ENCODE measurements at regions not wholly inside any gene's neighbourhood (a gene's known extent, or its start where the extent isn't known, plus 50 kb on each side); places are given as distances from the start of the nearest gene placed in this dataset.
"Not testable (repeated sequence)": the region's sequence is repeated elsewhere in the genome, so short reads cannot be mapped to it uniquely, and the experiment has no call there.

- DNase-seq, result no peak
- in situ Hi-C loops (cut with HindIII; ENCODE audit: low pct_ligation_motif_present, low pct_unique_long_range_greater_than_20kb, low sequenced_read_pairs), result loop anchor here (25.0 kb wide), 1 partner anchor 243 kb away; no protein-coding TSS in a partner anchor
Observed at GRCh38 chr7:24419511-24419910, 135.5 kb downstream of the NPY start.

- in situ Hi-C loops (cut with HindIII; ENCODE audit: low pct_ligation_motif_present, low pct_unique_long_range_greater_than_20kb, low sequenced_read_pairs), result loop anchor here (25.0 kb wide), 1 partner anchor 240 kb away; no protein-coding TSS in a partner anchor
- no peak for DNase-seq
Observed at GRCh38 chr7:24422441-24423010, 138.5 kb downstream of the NPY start.

GRCh38 chr7:24425664-24426063, 141.7 kb downstream of the NPY start:
- DNase-seq, result no peak
- in situ Hi-C loops (cut with HindIII; ENCODE audit: low pct_ligation_motif_present, low pct_unique_long_range_greater_than_20kb, low sequenced_read_pairs), result no loop called here

GRCh38 chr7:24427048-24427447, 143.1 kb downstream of the NPY start:
- no peak for DNase-seq
- in situ Hi-C loops (cut with HindIII; ENCODE audit: low pct_ligation_motif_present, low pct_unique_long_range_greater_than_20kb, low sequenced_read_pairs), result no loop called here

GRCh38 chr7:24428676-24429075, 144.6 kb upstream of the PALS2 start:
- in situ Hi-C loops (cut with HindIII; ENCODE audit: low pct_ligation_motif_present, low pct_unique_long_range_greater_than_20kb, low sequenced_read_pairs), result no loop called here

GRCh38 chr7:24432677-24433076, 140.6 kb upstream of the PALS2 start:
- DNase-seq, result no peak
- in situ Hi-C loops (cut with HindIII; ENCODE audit: low pct_ligation_motif_present, low pct_unique_long_range_greater_than_20kb, low sequenced_read_pairs), result no loop called here

More at GRCh38 chr7:24428676-24429075, 144.6 kb upstream of the PALS2 start:
- DNase-seq, result no peak

- in situ Hi-C loops (cut with HindIII; ENCODE audit: low pct_ligation_motif_present, low pct_unique_long_range_greater_than_20kb, low sequenced_read_pairs), result no loop called here
- no peak for DNase-seq
Observed at GRCh38 chr7:24434972-24435371, 138.3 kb upstream of the PALS2 start.

GRCh38 chr7:24436131-24436920, 136.9 kb upstream of the PALS2 start:
- in situ Hi-C loops (cut with HindIII; ENCODE audit: low pct_ligation_motif_present, low pct_unique_long_range_greater_than_20kb, low sequenced_read_pairs), result no loop called here
- no peak for DNase-seq

- DNase-seq, result no peak
- in situ Hi-C loops (cut with HindIII; ENCODE audit: low pct_ligation_motif_present, low pct_unique_long_range_greater_than_20kb, low sequenced_read_pairs), result no loop called here
Observed at GRCh38 chr7:24438232-24438631, 135.0 kb upstream of the PALS2 start.

GRCh38 chr7:24439104-24439503, 134.1 kb upstream of the PALS2 start:
- DNase-seq; in situ Hi-C loops (cut with HindIII; ENCODE audit: low pct_ligation_motif_present, low pct_unique_long_range_greater_than_20kb, low sequenced_read_pairs): not testable (repeated sequence)

GRCh38 chr7:24440892-24441291, 132.4 kb upstream of the PALS2 start:
- no peak for DNase-seq
- in situ Hi-C loops (cut with HindIII; ENCODE audit: low pct_ligation_motif_present, low pct_unique_long_range_greater_than_20kb, low sequenced_read_pairs), result no loop called here

GRCh38 chr7:24441314-24442027, 131.8 kb upstream of the PALS2 start:
- in situ Hi-C loops (cut with HindIII; ENCODE audit: low pct_ligation_motif_present, low pct_unique_long_range_greater_than_20kb, low sequenced_read_pairs), result no loop called here
- DNase-seq, result no peak

GRCh38 chr7:24442170-24442777, 131.0 kb upstream of the PALS2 start:
- in situ Hi-C loops (cut with HindIII; ENCODE audit: low pct_ligation_motif_present, low pct_unique_long_range_greater_than_20kb, low sequenced_read_pairs), result no loop called here
- DNase-seq, result no peak

- in situ Hi-C loops (cut with HindIII; ENCODE audit: low pct_ligation_motif_present, low pct_unique_long_range_greater_than_20kb, low sequenced_read_pairs), result no loop called here
- no peak for DNase-seq
Observed at GRCh38 chr7:24444666-24445440, 128.4 kb upstream of the PALS2 start.

- no peak for DNase-seq
- in situ Hi-C loops (cut with HindIII; ENCODE audit: low pct_ligation_motif_present, low pct_unique_long_range_greater_than_20kb, low sequenced_read_pairs), result no loop called here
Observed at GRCh38 chr7:24448038-24448437, 125.2 kb upstream of the PALS2 start.

GRCh38 chr7:24449416-24449815, 123.8 kb upstream of the PALS2 start:
- in situ Hi-C loops (cut with HindIII; ENCODE audit: low pct_ligation_motif_present, low pct_unique_long_range_greater_than_20kb, low sequenced_read_pairs); DNase-seq: not testable (repeated sequence)

GRCh38 chr7:24455813-24456525, 117.3 kb upstream of the PALS2 start:
- no peak for DNase-seq

More at GRCh38 chr7:24455813-24456525, 117.3 kb upstream of the PALS2 start:
- in situ Hi-C loops (cut with HindIII; ENCODE audit: low pct_ligation_motif_present, low pct_unique_long_range_greater_than_20kb, low sequenced_read_pairs), result no loop called here

Data from ACHN (cell line).